ENCODE measurements at regions not wholly inside any gene's neighbourhood (a gene's known extent, or its start where the extent isn't known, plus 50 kb on each side); places are given as distances from the start of the nearest gene placed in this dataset.
"Not testable (repeated sequence)": the region's sequence is repeated elsewhere in the genome, so short reads cannot be mapped to it uniquely, and the experiment has no call there.

- intact Hi-C loops (cut with DNase I) = no loop called here
- H3K4me3 ChIP-seq = no peak overlapping the region
- no peaks in the 10 kb centered on the region for H3K27me3 ChIP-seq
- TF ChIP-seq, protein P1, sequence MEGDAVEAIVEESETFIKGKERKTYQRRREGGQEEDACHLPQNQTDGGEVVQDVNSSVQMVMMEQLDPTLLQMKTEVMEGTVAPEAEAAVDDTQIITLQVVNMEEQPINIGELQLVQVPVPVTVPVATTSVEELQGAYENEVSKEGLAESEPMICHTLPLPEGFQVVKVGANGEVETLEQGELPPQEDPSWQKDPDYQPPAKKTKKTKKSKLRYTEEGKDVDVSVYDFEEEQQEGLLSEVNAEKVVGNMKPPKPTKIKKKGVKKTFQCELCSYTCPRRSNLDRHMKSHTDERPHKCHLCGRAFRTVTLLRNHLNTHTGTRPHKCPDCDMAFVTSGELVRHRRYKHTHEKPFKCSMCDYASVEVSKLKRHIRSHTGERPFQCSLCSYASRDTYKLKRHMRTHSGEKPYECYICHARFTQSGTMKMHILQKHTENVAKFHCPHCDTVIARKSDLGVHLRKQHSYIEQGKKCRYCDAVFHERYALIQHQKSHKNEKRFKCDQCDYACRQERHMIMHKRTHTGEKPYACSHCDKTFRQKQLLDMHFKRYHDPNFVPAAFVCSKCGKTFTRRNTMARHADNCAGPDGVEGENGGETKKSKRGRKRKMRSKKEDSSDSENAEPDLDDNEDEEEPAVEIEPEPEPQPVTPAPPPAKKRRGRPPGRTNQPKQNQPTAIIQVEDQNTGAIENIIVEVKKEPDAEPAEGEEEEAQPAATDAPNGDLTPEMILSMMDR (IDR thresholded peaks at IDR 0.05) = no peak
- TF ChIP-seq POLR2AphosphoS5 (IDR thresholded peaks at IDR 0.05; ENCODE audit: insufficient read depth in 1 of 2, low read depth in 1 of 2) (no peak), POLR2A (IDR thresholded peaks at IDR 0.05) (no peak)
- no peaks in the 10 kb centered on the region for H3K9me3 ChIP-seq
- H3K36me3 ChIP-seq = no peaks in the 10 kb centered on the region
- no peaks in the 10 kb centered on the region for H3K4me1 ChIP-seq
- DNase-seq (ENCODE audit: extremely low spot score in 2 of 2) = no peak
- H3K27ac ChIP-seq = no peak overlapping the region
These were observed 149.3 kb upstream of the LRFN5 start for GRCh38 chr14:41457393-41457792.

DNA sequence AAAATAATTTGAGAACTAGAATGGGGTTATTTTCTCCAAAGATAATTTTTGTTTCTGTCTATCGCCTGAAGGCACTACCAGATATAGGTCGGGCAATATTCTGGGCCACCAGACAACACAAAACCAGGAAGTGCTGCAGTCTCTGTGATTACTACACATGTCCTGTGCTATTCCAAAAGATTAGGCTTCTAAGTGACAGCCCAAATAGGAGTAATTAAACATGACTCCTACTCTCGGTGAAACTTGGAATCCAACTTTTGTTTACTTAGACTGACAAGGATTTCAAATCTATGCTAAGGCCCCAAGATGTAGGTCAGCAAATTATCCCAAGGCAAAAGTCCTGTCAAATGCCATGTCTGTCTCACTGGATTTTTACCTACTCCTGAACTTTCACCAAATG is 157.6 kb upstream of the LRFN5 start:
- Histone ChIP-seq H3K27me3 (no peaks in the 10 kb centered on the region), H3K36me3 (no peaks in the 10 kb centered on the region), H3K27ac (no peak overlapping the region), H3K9me3 (no peaks in the 10 kb centered on the region), H3K4me3 (no peak overlapping the region), H3K4me1 (no peaks in the 10 kb centered on the region)
- TF ChIP-seq POLR2AphosphoS5 (IDR thresholded peaks at IDR 0.05; ENCODE audit: insufficient read depth in 1 of 2, low read depth in 1 of 2) (no peak), POLR2A (IDR thresholded peaks at IDR 0.05) (no peak)
- TF ChIP-seq, protein P1 (IDR thresholded peaks at IDR 0.05) = no peak
- DNase-seq (ENCODE audit: extremely low spot score in 2 of 2) = no peak
- intact Hi-C loops (cut with DNase I) = no loop called here

- Histone ChIP-seq H3K4me3 (no peak overlapping the region), H3K27ac (no peak overlapping the region), H3K27me3 (no peaks in the 10 kb centered on the region), H3K4me1 (no peaks in the 10 kb centered on the region), H3K9me3 (no peaks in the 10 kb centered on the region), H3K36me3 (no peaks in the 10 kb centered on the region)
- DNase-seq (ENCODE audit: extremely low spot score in 2 of 2) = no peak
- TF ChIP-seq POLR2AphosphoS5 (IDR thresholded peaks at IDR 0.05; ENCODE audit: insufficient read depth in 1 of 2, low read depth in 1 of 2) = no peak
- TF ChIP-seq POLR2A (IDR thresholded peaks at IDR 0.05) = no peak
- intact Hi-C loops (cut with DNase I) = no loop called here
These were observed 160.7 kb upstream of the LRFN5 start for GRCh38 chr14:41446008-41446407.

- no peaks in the 10 kb centered on the region for H3K27me3 ChIP-seq
These were observed 183.2 kb upstream of the LRFN5 start for GRCh38 chr14:41423503-41423902.

DNA sequence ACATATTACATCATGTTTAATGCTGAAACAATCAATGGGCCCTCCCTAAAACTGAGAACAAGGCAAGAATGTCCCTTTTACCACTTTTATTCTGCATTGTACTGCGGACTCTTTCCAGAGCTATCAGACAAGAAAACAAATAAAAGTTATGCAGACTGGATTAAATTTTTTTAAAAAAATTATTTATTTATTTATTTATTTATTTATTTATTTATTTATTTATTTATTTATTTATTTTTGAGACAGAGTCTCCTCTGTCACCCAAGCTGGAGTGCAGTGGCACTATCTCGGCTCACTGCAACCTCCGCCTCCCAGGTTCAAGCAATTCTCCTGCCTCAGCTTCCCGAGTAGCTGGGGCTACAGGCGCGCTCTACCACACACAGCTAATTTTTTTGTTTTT is 185.4 kb upstream of the LRFN5 start:
- H3K27me3 ChIP-seq; DNase-seq (ENCODE audit: extremely low spot score in 2 of 2); H3K36me3 ChIP-seq; H3K4me3 ChIP-seq; H3K9me3 ChIP-seq; intact Hi-C loops (cut with DNase I); H3K27ac ChIP-seq; H3K4me1 ChIP-seq: not testable (repeated sequence)

More at GRCh38 chr14:41423503-41423902, 183.2 kb upstream of the LRFN5 start:
- DNase-seq (ENCODE audit: extremely low spot score in 2 of 2) = no peak
- no peak overlapping the region for H3K27ac ChIP-seq
- H3K4me3 ChIP-seq = no peak overlapping the region
- no peaks in the 10 kb centered on the region for H3K36me3 ChIP-seq
- no peaks in the 10 kb centered on the region for H3K4me1 ChIP-seq
- H3K9me3 ChIP-seq = no peaks in the 10 kb centered on the region
- intact Hi-C loops (cut with DNase I) = no loop called here
- no peak for TF ChIP-seq POLR2A (IDR thresholded peaks at IDR 0.05)
- TF ChIP-seq, protein P1 (IDR thresholded peaks at IDR 0.05) = no peak

DNA sequence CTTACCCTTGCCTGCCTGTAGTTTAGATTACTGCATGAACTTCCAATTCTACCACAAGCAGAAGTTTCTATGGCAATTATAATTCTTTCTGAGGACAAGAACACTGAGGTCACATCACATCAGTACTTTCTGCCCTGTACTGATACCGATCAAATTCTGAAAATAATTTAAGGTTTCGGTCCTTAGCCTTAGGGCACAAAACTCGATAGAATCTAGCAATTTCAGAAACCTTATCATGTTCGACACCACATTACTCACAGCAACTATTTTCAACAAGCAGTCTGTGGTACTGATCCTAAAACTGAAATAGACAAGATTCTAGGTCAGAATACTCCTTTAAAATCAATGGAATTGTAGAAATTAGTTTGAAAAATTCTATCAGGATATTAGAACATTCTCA is 187.0 kb upstream of the LRFN5 start:
- Histone ChIP-seq H3K4me3 (no peak overlapping the region), H3K4me1 (no peaks in the 10 kb centered on the region), H3K27ac (no peak overlapping the region), H3K36me3 (no peaks in the 10 kb centered on the region), H3K9me3 (no peaks in the 10 kb centered on the region), H3K27me3 (no peaks in the 10 kb centered on the region)
- TF ChIP-seq POLR2AphosphoS5 (IDR thresholded peaks at IDR 0.05; ENCODE audit: insufficient read depth in 1 of 2, low read depth in 1 of 2) (no peak), POLR2A (IDR thresholded peaks at IDR 0.05) (no peak)
- TF ChIP-seq, protein P1 (IDR thresholded peaks at IDR 0.05) = no peak
- intact Hi-C loops (cut with DNase I) = no loop called here
- DNase-seq (ENCODE audit: extremely low spot score in 2 of 2) = no peak
